PC-3 (cell line): ENCODE measurements at regions not wholly inside any gene's neighbourhood (a gene's known extent, or its start where the extent isn't known, plus 50 kb on each side); places are given as distances from the start of the nearest gene placed in this dataset.

Experiments
- CTCF ChIP-seq: fragments of 300-600 bp; sonication (generic); conservative IDR thresholded peaks from 2 replicates; pipeline ENCODE4 v1.5.1; 2017; ENCODE audit warnings: antibody characterized with exemption, low read depth, mild to moderate bottlenecking, low read length
- EZH2 ChIP-seq: fragments of 300-600 bp; sonication (generic); IDR thresholded peaks from one replicate; pipeline ENCODE4 v1.6.1; 2017; ENCODE audit warnings: antibody characterized with exemption, mild to moderate bottlenecking, low read length; ENCODE audit not compliant: unreplicated experiment

- no peak for TF ChIP-seq CTCF
- no peak for TF ChIP-seq EZH2
These were observed 142.8 kb downstream of the POLR2M start for GRCh38 chr15:57849317-57849716.
